ENCODE measurements at regions not wholly inside any gene's neighbourhood (a gene's known extent, or its start where the extent isn't known, plus 50 kb on each side); places are given as distances from the start of the nearest gene placed in this dataset.

GRCh38 chrX:40177942-40178715, 80.4 kb upstream of the BCOR start:
- H3K27ac ChIP-seq (ENCODE audit: low read depth in 1 of 3, low read length in 2 of 3), result peak overlapping the region in 1 of 3 donors; percentile 58
- 66 to 81% (median 75%) methylated on average over 14 of the region's 14 CpGs for WGBS, 3 donors

GRCh38 chrX:40177489-40177888, 79.7 kb upstream of the BCOR start:
- no peak for FAIRE-seq
- Histone ChIP-seq H3K4me3 (ENCODE audit: low read depth in 1 of 3, low read length in 3 of 3) (peak overlapping the region in 1 of 3 donors; percentile 43), H3K36me3 (ENCODE audit: control insufficient read depth in 3 of 3, insufficient read depth in 2 of 3, low read depth in 1 of 3, low read length in 3 of 3) (no peaks in the 10 kb centered on the region), H3K4me1 (ENCODE audit: control insufficient read depth in 3 of 3, insufficient read depth in 2 of 3, low read depth in 1 of 3, low read length in 2 of 3) (peaks cover 0 to 30% (median 0%) of the 10 kb centered on the region in 3 donors), H3K27ac (ENCODE audit: low read depth in 1 of 3, low read length in 2 of 3) (peak overlapping the region; percentile 37 to 100 (median 81)), H3K9me3 (ENCODE audit: control insufficient read depth in 2 of 2, insufficient read depth in 1 of 2, low read depth in 1 of 2, low read length in 1 of 2) (no peaks in the 10 kb centered on the region), H3K27me3 (ENCODE audit: control insufficient read depth in 3 of 3, insufficient read depth in 3 of 3, low read length in 3 of 3) (no peaks in the 10 kb centered on the region)
- DNase-seq, result peak in 1 of 2 donors; percentile 5
- WGBS, 3 donors, result 46 to 71% (median 66%) methylated on average over 2 of the region's 2 CpGs

More at GRCh38 chrX:40177942-40178715, 80.4 kb upstream of the BCOR start:
- Histone ChIP-seq H3K27me3 (ENCODE audit: control insufficient read depth in 3 of 3, insufficient read depth in 3 of 3, low read length in 3 of 3) (no peaks in the 10 kb centered on the region), H3K4me3 (ENCODE audit: low read depth in 1 of 3, low read length in 3 of 3) (no peak overlapping the region), H3K9me3 (ENCODE audit: control insufficient read depth in 2 of 2, insufficient read depth in 1 of 2, low read depth in 1 of 2, low read length in 1 of 2) (no peaks in the 10 kb centered on the region), H3K36me3 (ENCODE audit: control insufficient read depth in 3 of 3, insufficient read depth in 2 of 3, low read depth in 1 of 3, low read length in 3 of 3) (no peaks in the 10 kb centered on the region), H3K4me1 (ENCODE audit: control insufficient read depth in 3 of 3, insufficient read depth in 2 of 3, low read depth in 1 of 3, low read length in 2 of 3) (peaks cover 0 to 24% (median 0%) of the 10 kb centered on the region in 3 donors)
- FAIRE-seq (no peak), DNase-seq (peak in 1 of 2 donors; percentile 7)

GRCh38 chrX:40177117-40177430, 79.3 kb upstream of the BCOR start:
- no peak for FAIRE-seq
- WGBS, 3 donors, result 2 to 18% (median 8%) methylated on average over 13 to 14 of the region's 14 CpGs
- Histone ChIP-seq H3K4me3 (ENCODE audit: low read depth in 1 of 3, low read length in 3 of 3) (peak overlapping the region in 2 of 3 donors; percentile 43 to 52), H3K27ac (ENCODE audit: low read depth in 1 of 3, low read length in 2 of 3) (peak overlapping the region; percentile 37 to 100 (median 81)), H3K9me3 (ENCODE audit: control insufficient read depth in 2 of 2, insufficient read depth in 1 of 2, low read depth in 1 of 2, low read length in 1 of 2) (no peaks in the 10 kb centered on the region), H3K27me3 (ENCODE audit: control insufficient read depth in 3 of 3, insufficient read depth in 3 of 3, low read length in 3 of 3) (no peaks in the 10 kb centered on the region), H3K36me3 (ENCODE audit: control insufficient read depth in 3 of 3, insufficient read depth in 2 of 3, low read depth in 1 of 3, low read length in 3 of 3) (no peaks in the 10 kb centered on the region), H3K4me1 (ENCODE audit: control insufficient read depth in 3 of 3, insufficient read depth in 2 of 3, low read depth in 1 of 3, low read length in 2 of 3) (peaks cover 0 to 30% (median 0%) of the 10 kb centered on the region in 3 donors)
- peak in 1 of 2 donors; percentile 12 for DNase-seq

- H3K4me3 ChIP-seq (ENCODE audit: low read depth in 1 of 3, low read length in 3 of 3), result peak overlapping the region; percentile 43 to 57 (median 52)
- no peaks in the 10 kb centered on the region for H3K27me3 ChIP-seq (ENCODE audit: control insufficient read depth in 3 of 3, insufficient read depth in 3 of 3, low read length in 3 of 3)
- H3K4me1 ChIP-seq (ENCODE audit: control insufficient read depth in 3 of 3, insufficient read depth in 2 of 3, low read depth in 1 of 3, low read length in 2 of 3), result peaks cover 0 to 30% (median 0%) of the 10 kb centered on the region in 3 donors
- no peaks in the 10 kb centered on the region for H3K9me3 ChIP-seq (ENCODE audit: control insufficient read depth in 2 of 2, insufficient read depth in 1 of 2, low read depth in 1 of 2, low read length in 1 of 2)
- H3K27ac ChIP-seq (ENCODE audit: low read depth in 1 of 3, low read length in 2 of 3), result peak overlapping the region; percentile 81 to 100 (median 92)
- no peak for FAIRE-seq
- H3K36me3 ChIP-seq (ENCODE audit: control insufficient read depth in 3 of 3, insufficient read depth in 2 of 3, low read depth in 1 of 3, low read length in 3 of 3), result no peaks in the 10 kb centered on the region
- peak; percentile 61 to 81 for DNase-seq
- 1 to 26% (median 14%) methylated on average over 11 to 85 of the region's 85 CpGs for WGBS, 3 donors
Measured at GRCh38 chrX:40176351-40177116, 78.8 kb upstream of the BCOR start.

GRCh38 chrX:40175511-40176350, 78.0 kb upstream of the BCOR start:
- H3K36me3 ChIP-seq (ENCODE audit: control insufficient read depth in 3 of 3, insufficient read depth in 2 of 3, low read depth in 1 of 3, low read length in 3 of 3), result no peaks in the 10 kb centered on the region
- peak; percentile 78 to 83 for DNase-seq
- 1 to 23% (median 8%) methylated on average over 21 to 74 of the region's 74 CpGs for WGBS, 3 donors
- no peaks in the 10 kb centered on the region for H3K9me3 ChIP-seq (ENCODE audit: control insufficient read depth in 2 of 2, insufficient read depth in 1 of 2, low read depth in 1 of 2, low read length in 1 of 2)
- FAIRE-seq, result no peak
- no peaks in the 10 kb centered on the region for H3K27me3 ChIP-seq (ENCODE audit: control insufficient read depth in 3 of 3, insufficient read depth in 3 of 3, low read length in 3 of 3)
- H3K4me3 ChIP-seq (ENCODE audit: low read depth in 1 of 3, low read length in 3 of 3), result peak overlapping the region; percentile 43 to 57 (median 52)
- peaks cover 0 to 38% (median 0%) of the 10 kb centered on the region in 3 donors for H3K4me1 ChIP-seq (ENCODE audit: control insufficient read depth in 3 of 3, insufficient read depth in 2 of 3, low read depth in 1 of 3, low read length in 2 of 3)
- H3K27ac ChIP-seq (ENCODE audit: low read depth in 1 of 3, low read length in 2 of 3), result peak overlapping the region; percentile 81 to 100 (median 92)

- H3K4me3 ChIP-seq (ENCODE audit: low read depth in 1 of 3, low read length in 3 of 3), result peak overlapping the region; percentile 12 to 52 (median 43)
- peak overlapping the region; percentile 81 to 100 (median 92) for H3K27ac ChIP-seq (ENCODE audit: low read depth in 1 of 3, low read length in 2 of 3)
- peak in 1 of 2 donors; percentile 28 for DNase-seq
- WGBS, 3 donors, result 0 to 16% (median 5%) methylated on average over 34 to 53 of the region's 53 CpGs
- H3K36me3 ChIP-seq (ENCODE audit: control insufficient read depth in 3 of 3, insufficient read depth in 2 of 3, low read depth in 1 of 3, low read length in 3 of 3), result no peaks in the 10 kb centered on the region
- H3K9me3 ChIP-seq (ENCODE audit: control insufficient read depth in 2 of 2, insufficient read depth in 1 of 2, low read depth in 1 of 2, low read length in 1 of 2), result no peaks in the 10 kb centered on the region
- no peak for FAIRE-seq
- H3K27me3 ChIP-seq (ENCODE audit: control insufficient read depth in 3 of 3, insufficient read depth in 3 of 3, low read length in 3 of 3), result no peaks in the 10 kb centered on the region
- peaks cover 0 to 40% (median 0%) of the 10 kb centered on the region in 3 donors for H3K4me1 ChIP-seq (ENCODE audit: control insufficient read depth in 3 of 3, insufficient read depth in 2 of 3, low read depth in 1 of 3, low read length in 2 of 3)
Measured at GRCh38 chrX:40174854-40175510, 77.2 kb upstream of the BCOR start.

- WGBS, 3 donors, result 5 to 17% (median 16%) methylated on average over 36 to 41 of the region's 41 CpGs
- no peaks in the 10 kb centered on the region for H3K9me3 ChIP-seq (ENCODE audit: control insufficient read depth in 2 of 2, insufficient read depth in 1 of 2, low read depth in 1 of 2, low read length in 1 of 2)
- H3K4me3 ChIP-seq (ENCODE audit: low read depth in 1 of 3, low read length in 3 of 3), result peak overlapping the region in 2 of 3 donors; percentile 13 to 43
- peaks cover 0 to 46% (median 0%) of the 10 kb centered on the region in 3 donors for H3K4me1 ChIP-seq (ENCODE audit: control insufficient read depth in 3 of 3, insufficient read depth in 2 of 3, low read depth in 1 of 3, low read length in 2 of 3)
- H3K27me3 ChIP-seq (ENCODE audit: control insufficient read depth in 3 of 3, insufficient read depth in 3 of 3, low read length in 3 of 3), result no peaks in the 10 kb centered on the region
- peak overlapping the region; percentile 81 to 100 (median 86) for H3K27ac ChIP-seq (ENCODE audit: low read depth in 1 of 3, low read length in 2 of 3)
- H3K36me3 ChIP-seq (ENCODE audit: control insufficient read depth in 3 of 3, insufficient read depth in 2 of 3, low read depth in 1 of 3, low read length in 3 of 3), result no peaks in the 10 kb centered on the region
- FAIRE-seq (no peak), DNase-seq (peak; percentile 53 to 79)
Measured at GRCh38 chrX:40174001-40174853, 76.5 kb upstream of the BCOR start.
